GM10248 (cell line): ENCODE measurements at regions not wholly inside any gene's neighbourhood (a gene's known extent, or its start where the extent isn't known, plus 50 kb on each side); places are given as distances from the start of the nearest gene placed in this dataset.

Source experiments
- CTCF ChIA-PET: fragments of 300-600 bp; sonication (Branson Sonifier 250); formaldehyde crosslinking; extraction: SDS; loops from one replicate; lab custom pipeline; 2021; ENCODE audit warnings: antibody characterized with exemption; lab: Yijun Ruan, JAX
- POLR2A ChIA-PET: fragments of 350-650 bp; sonication (Branson Sonifier 250); formaldehyde crosslinking; extraction: SDS; loops from one replicate; lab custom pipeline; 2020; ENCODE audit warnings: antibody characterized with exemption; lab: Yijun Ruan, JAX
- DNase-seq: peaks from one replicate; pipeline ENCODE4 v3.0.0; 2012; ENCODE audit errors: extremely low spot score
- CTCF ChIP-seq: IDR thresholded peaks from 2 replicates; pipeline ENCODE4 v1.5.1; 2012; ENCODE audit warnings: mild to moderate bottlenecking, low read depth; ENCODE audit errors: extremely low read depth, missing control alignments, control extremely low read depth

GRCh38 chr20:21033817-21034216 lies 72.3 kb downstream of the LINC00237 start:
- ChIA-PET CTCF (interaction anchor here (5.1 kb wide), 1 partner anchor 14 kb away, joined by 31 read pairs; no protein-coding TSS in a partner anchor), POLR2A (no interaction called here)
- DNase-seq, result no peak
- no peak for TF ChIP-seq CTCF

- DNase-seq, result no peak
- ChIA-PET POLR2A (no interaction called here), CTCF (interaction anchor here (2.0 kb wide), 1 partner anchor 17 kb away, joined by 5 read pairs; no protein-coding TSS in a partner anchor)
- no peak for TF ChIP-seq CTCF
Observed at GRCh38 chr20:21031666-21032065, 74.5 kb downstream of the LINC00237 start.

GRCh38 chr20:21029341-21029740 lies 76.8 kb downstream of the LINC00237 start:
- ChIA-PET POLR2A (no interaction called here), CTCF (no interaction called here)
- no peak for DNase-seq
- TF ChIP-seq CTCF, result no peak

- CTCF ChIA-PET, result no interaction called here
- POLR2A ChIA-PET, result no interaction called here
- DNase-seq, result no peak
- TF ChIP-seq CTCF, result no peak
Observed at GRCh38 chr20:21028921-21029320, 77.2 kb downstream of the LINC00237 start.

- ChIA-PET POLR2A (no interaction called here), CTCF (no interaction called here)
- TF ChIP-seq CTCF, result no peak
- no peak for DNase-seq
Observed at GRCh38 chr20:21028436-21028835, 77.7 kb downstream of the LINC00237 start.

- TF ChIP-seq CTCF, result no peak
- no peak for DNase-seq
- CTCF ChIA-PET, result interaction anchor here (1.2 to 1.4 kb wide), 2 partner anchors 21 to 23 kb away, joined by 3 read pairs; no protein-coding TSS in a partner anchor
- POLR2A ChIA-PET, result no interaction called here
Observed at GRCh38 chr20:21027569-21027968, 78.6 kb downstream of the LINC00237 start.

- TF ChIP-seq CTCF, result no peak
- CTCF ChIA-PET, result interaction anchor here (1.2 to 1.4 kb wide), 2 partner anchors 21 to 24 kb away, joined by 3 read pairs; no protein-coding TSS in a partner anchor
Observed at GRCh38 chr20:21026951-21027350, 79.2 kb downstream of the LINC00237 start.

More at GRCh38 chr20:21026951-21027350, 79.2 kb downstream of the LINC00237 start:
- POLR2A ChIA-PET, result no interaction called here
- no peak for DNase-seq
